ENCODE measurements at regions not wholly inside any gene's neighbourhood (a gene's known extent, or its start where the extent isn't known, plus 50 kb on each side); places are given as distances from the start of the nearest gene placed in this dataset.

- no peaks in the 10 kb centered on the region for H3K4me1 ChIP-seq (ENCODE audit: control insufficient read depth in 1 of 2, insufficient read depth in 1 of 2, low read depth in 1 of 2, low read length in 1 of 2)
- H3K27ac ChIP-seq: no peak overlapping the region
- H3K36me3 ChIP-seq: no peaks in the 10 kb centered on the region
- H3K9me3 ChIP-seq: no peaks in the 10 kb centered on the region
- TF ChIP-seq, protein P1, sequence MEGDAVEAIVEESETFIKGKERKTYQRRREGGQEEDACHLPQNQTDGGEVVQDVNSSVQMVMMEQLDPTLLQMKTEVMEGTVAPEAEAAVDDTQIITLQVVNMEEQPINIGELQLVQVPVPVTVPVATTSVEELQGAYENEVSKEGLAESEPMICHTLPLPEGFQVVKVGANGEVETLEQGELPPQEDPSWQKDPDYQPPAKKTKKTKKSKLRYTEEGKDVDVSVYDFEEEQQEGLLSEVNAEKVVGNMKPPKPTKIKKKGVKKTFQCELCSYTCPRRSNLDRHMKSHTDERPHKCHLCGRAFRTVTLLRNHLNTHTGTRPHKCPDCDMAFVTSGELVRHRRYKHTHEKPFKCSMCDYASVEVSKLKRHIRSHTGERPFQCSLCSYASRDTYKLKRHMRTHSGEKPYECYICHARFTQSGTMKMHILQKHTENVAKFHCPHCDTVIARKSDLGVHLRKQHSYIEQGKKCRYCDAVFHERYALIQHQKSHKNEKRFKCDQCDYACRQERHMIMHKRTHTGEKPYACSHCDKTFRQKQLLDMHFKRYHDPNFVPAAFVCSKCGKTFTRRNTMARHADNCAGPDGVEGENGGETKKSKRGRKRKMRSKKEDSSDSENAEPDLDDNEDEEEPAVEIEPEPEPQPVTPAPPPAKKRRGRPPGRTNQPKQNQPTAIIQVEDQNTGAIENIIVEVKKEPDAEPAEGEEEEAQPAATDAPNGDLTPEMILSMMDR (IDR thresholded peaks at IDR 0.05): no peak
- no peaks in the 10 kb centered on the region for H3K27me3 ChIP-seq
- H3K4me3 ChIP-seq (ENCODE audit: low read depth in 1 of 2, low read length in 1 of 2): no peak overlapping the region
Measured at GRCh38 chr2:146027156-146027555, 1507.2 kb upstream of the ZEB2 start.

GRCh38 chr2:146025519-146025918, 1505.6 kb upstream of the ZEB2 start:
- H3K36me3 ChIP-seq: no peaks in the 10 kb centered on the region
- H3K27me3 ChIP-seq: no peaks in the 10 kb centered on the region

DNA sequence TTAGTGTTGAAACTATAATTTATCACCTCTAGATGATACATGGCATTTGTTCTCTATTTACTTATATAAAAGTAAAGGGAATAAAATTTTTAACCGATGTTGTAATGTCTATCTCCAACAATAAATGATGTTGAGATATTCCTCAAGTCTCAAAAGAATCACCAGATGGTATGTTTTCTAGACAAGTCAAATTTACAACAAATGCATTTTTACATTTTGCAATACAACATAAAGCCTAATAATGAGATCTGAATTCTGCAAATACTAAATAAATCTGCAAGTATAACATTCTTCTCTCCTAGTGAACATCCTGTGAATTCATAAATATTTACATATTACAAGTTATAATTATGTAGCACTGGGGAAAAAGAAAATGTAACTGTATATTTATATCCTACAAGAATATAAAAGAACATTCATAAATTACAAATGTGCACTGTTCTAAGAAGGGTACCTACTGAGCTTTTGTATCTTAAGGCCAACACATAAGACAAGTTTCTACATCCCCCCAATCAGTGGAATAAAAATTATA, 1504.4 kb upstream of the ZEB2 start:
- Histone ChIP-seq H3K36me3 (no peaks in the 10 kb centered on the region), H3K9me3 (no peaks in the 10 kb centered on the region), H3K4me1 (ENCODE audit: control insufficient read depth in 1 of 2, insufficient read depth in 1 of 2, low read depth in 1 of 2, low read length in 1 of 2) (no peaks in the 10 kb centered on the region), H3K27ac (no peak overlapping the region), H3K27me3 (no peaks in the 10 kb centered on the region), H3K4me3 (ENCODE audit: low read depth in 1 of 2, low read length in 1 of 2) (no peak overlapping the region)
- TF ChIP-seq, protein P1 (IDR thresholded peaks at IDR 0.05): no peak

More at GRCh38 chr2:146025519-146025918, 1505.6 kb upstream of the ZEB2 start:
- Histone ChIP-seq H3K4me3 (ENCODE audit: low read depth in 1 of 2, low read length in 1 of 2) (no peak overlapping the region), H3K27ac (no peak overlapping the region), H3K9me3 (no peaks in the 10 kb centered on the region), H3K4me1 (ENCODE audit: control insufficient read depth in 1 of 2, insufficient read depth in 1 of 2, low read depth in 1 of 2, low read length in 1 of 2) (no peaks in the 10 kb centered on the region)
- TF ChIP-seq, protein P1 (IDR thresholded peaks at IDR 0.05): no peak

DNA sequence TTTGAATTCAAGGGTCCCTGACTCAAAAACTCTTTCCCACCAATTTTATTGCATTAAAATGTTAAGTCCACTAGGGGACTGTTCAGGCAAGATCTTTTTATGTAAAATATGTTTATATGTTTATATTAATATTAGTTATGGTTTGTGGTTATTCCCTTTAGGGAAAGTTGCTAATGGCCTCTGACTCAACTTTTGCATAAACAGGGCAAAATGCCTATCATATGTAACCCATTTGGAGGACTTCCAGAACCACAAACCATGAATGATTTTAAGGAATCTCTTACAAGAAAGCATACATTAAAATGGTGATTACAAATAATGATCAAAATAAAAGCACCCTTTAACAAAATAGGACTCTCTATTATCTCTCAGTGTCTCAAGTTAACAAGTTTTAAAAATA, 1484.5 kb upstream of the ZEB2 start:
- H3K9me3 ChIP-seq: no peaks in the 10 kb centered on the region
- no peaks in the 10 kb centered on the region for H3K27me3 ChIP-seq
- H3K27ac ChIP-seq: no peak overlapping the region
- no peak overlapping the region for H3K4me3 ChIP-seq (ENCODE audit: low read depth in 1 of 2, low read length in 1 of 2)
- no peaks in the 10 kb centered on the region for H3K36me3 ChIP-seq
- TF ChIP-seq, protein P1 (IDR thresholded peaks at IDR 0.05): no peak
- no peaks in the 10 kb centered on the region for H3K4me1 ChIP-seq (ENCODE audit: control insufficient read depth in 1 of 2, insufficient read depth in 1 of 2, low read depth in 1 of 2, low read length in 1 of 2)

DNA sequence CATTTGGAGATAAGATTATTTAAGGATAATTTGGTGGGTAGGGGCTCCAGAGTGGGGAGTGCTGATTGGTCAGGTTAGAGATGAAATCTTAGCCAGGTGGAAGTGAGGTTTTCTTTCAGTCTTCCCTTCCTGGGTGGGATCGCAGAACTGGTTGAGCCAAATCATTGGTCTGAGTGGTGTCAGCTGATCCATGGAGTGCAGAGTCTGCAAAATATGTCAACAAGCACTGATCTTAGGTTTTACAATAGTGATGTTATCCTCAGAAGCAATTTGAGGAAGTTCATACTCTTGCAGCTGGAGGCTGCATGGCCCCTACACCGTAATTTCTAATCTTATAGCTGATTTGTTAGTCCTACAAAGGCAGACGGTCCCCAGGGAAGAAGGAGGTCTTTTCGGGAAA, 1483.4 kb upstream of the ZEB2 start:
- no peaks in the 10 kb centered on the region for H3K36me3 ChIP-seq
- H3K4me3 ChIP-seq (ENCODE audit: low read depth in 1 of 2, low read length in 1 of 2): no peak overlapping the region
- no peaks in the 10 kb centered on the region for H3K4me1 ChIP-seq (ENCODE audit: control insufficient read depth in 1 of 2, insufficient read depth in 1 of 2, low read depth in 1 of 2, low read length in 1 of 2)
- H3K9me3 ChIP-seq: no peaks in the 10 kb centered on the region
- TF ChIP-seq, protein P1 (IDR thresholded peaks at IDR 0.05): no peak
- no peak overlapping the region for H3K27ac ChIP-seq
- no peaks in the 10 kb centered on the region for H3K27me3 ChIP-seq

DNA sequence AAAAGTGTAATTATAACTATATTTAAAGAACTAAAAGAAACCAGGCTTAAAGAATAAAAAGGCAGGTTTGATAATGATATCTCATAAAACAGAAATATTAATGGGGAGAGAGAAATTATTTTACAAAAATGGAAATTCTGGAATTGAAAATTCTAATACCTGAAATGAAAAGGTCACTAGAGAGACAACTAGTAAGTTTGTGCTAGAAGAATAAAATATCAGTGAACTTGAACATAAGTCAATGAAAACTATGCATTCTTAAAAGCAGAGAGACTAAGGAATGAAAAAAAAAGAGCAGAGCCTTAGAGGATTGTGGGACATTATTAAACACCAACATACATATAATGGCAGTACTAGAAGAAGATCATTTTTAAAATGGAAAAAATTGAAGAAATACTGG, 1475.0 kb upstream of the ZEB2 start:
- no peak overlapping the region for H3K27ac ChIP-seq
- H3K4me1 ChIP-seq (ENCODE audit: control insufficient read depth in 1 of 2, insufficient read depth in 1 of 2, low read depth in 1 of 2, low read length in 1 of 2): no peaks in the 10 kb centered on the region
- TF ChIP-seq, protein P1 (IDR thresholded peaks at IDR 0.05): no peak
- H3K27me3 ChIP-seq: no peaks in the 10 kb centered on the region
- no peaks in the 10 kb centered on the region for H3K36me3 ChIP-seq
- H3K4me3 ChIP-seq (ENCODE audit: low read depth in 1 of 2, low read length in 1 of 2): no peak overlapping the region
- peaks cover 5% of the 10 kb centered on the region for H3K9me3 ChIP-seq

Data from neutrophil (primary cell).